ENCODE measurements at regions not wholly inside any gene's neighbourhood (a gene's known extent, or its start where the extent isn't known, plus 50 kb on each side); places are given as distances from the start of the nearest gene placed in this dataset.

- H3K4me1 Mint-ChIP-seq = peaks cover 7 to 10% of the 10 kb centered on the region in 2 experiments
Measured at GRCh38 chr10:118392761-118393160, 50.6 kb upstream of the FAM204A start.

More at GRCh38 chr10:118392761-118393160, 50.6 kb upstream of the FAM204A start:
- no peak overlapping the region for H3K4ac ChIP-seq (ENCODE audit: low read depth, low read length)
- H3K18ac ChIP-seq (ENCODE audit: insufficient read length, low read depth, low read length) = no peak overlapping the region
- no peak overlapping the region for H3K4me2 ChIP-seq (ENCODE audit: insufficient read depth, insufficient read length, low read length)
- no CpG with 5 or more reads among the region's 5 CpGs for WGBS (ENCODE audit: extremely low coverage, insufficient read length, low lambda C conversion rate)
- no peak overlapping the region for H2AFZ ChIP-seq (ENCODE audit: low read length)
- no peaks in the 10 kb centered on the region for H4K20me1 ChIP-seq (ENCODE audit: control insufficient read depth, insufficient read depth, insufficient read length)
- TF ChIP-seq CTCF (conservative IDR thresholded peaks at IDR 0.05) = no peak
- H3T11ph ChIP-seq (ENCODE audit: low read length) = no peak overlapping the region
- H3K27ac ChIP-seq (ENCODE audit: insufficient read length, low read depth, low read length) = no peak overlapping the region
- no peak overlapping the region for H3K4me3 Mint-ChIP-seq
- H3K9me3 Mint-ChIP-seq = peaks cover 5 to 8% of the 10 kb centered on the region in 2 experiments; a peak in 4 of 5 replicates
- H3K56ac ChIP-seq (ENCODE audit: insufficient read length, low read depth, low read length) = no peak overlapping the region
- no peak overlapping the region for H2BK15ac ChIP-seq (ENCODE audit: low read depth, low read length)
- no peak overlapping the region for H2BK12ac ChIP-seq (ENCODE audit: insufficient read length, low read depth, low read length)
- no peaks in the 10 kb centered on the region for H3K79me1 ChIP-seq (ENCODE audit: insufficient read depth, low read depth, low read length, poor library complexity, severe bottlenecking)
- H2BK120ac ChIP-seq (ENCODE audit: low read depth, low read length, poor library complexity, severe bottlenecking) = no peak overlapping the region
- no peak overlapping the region for H2AK5ac ChIP-seq (ENCODE audit: insufficient read length, low read length)
- no peak overlapping the region for H4K8ac ChIP-seq (replicated peaks; ENCODE audit: insufficient read length, low read depth, low read length)
- no peak overlapping the region for H2BK5ac ChIP-seq (ENCODE audit: insufficient read length, low read length)
- H3K9ac ChIP-seq (ENCODE audit: extremely low read depth, insufficient read length, low read length) = no peak overlapping the region
- no peaks in the 10 kb centered on the region for H3K9me3 ChIP-seq (ENCODE audit: control insufficient read depth, low read depth, low read length)
- no peak overlapping the region for H4K91ac ChIP-seq (ENCODE audit: insufficient read length, low read depth, low read length)
- peaks cover 2% of the 10 kb centered on the region for H3K23me2 ChIP-seq (ENCODE audit: insufficient read length, low read depth, low read length, poor library complexity, severe bottlenecking)
- no peak for DNase-seq
- no peak overlapping the region for H3K14ac ChIP-seq (ENCODE audit: insufficient read depth, low read length)
- no peak overlapping the region for H3K23ac ChIP-seq (ENCODE audit: insufficient read length, low read depth, low read length)
- H2BK20ac ChIP-seq (ENCODE audit: low read depth, low read length, poor library complexity, severe bottlenecking) = no peak overlapping the region
- no peaks in the 10 kb centered on the region; the same call in 1 of the 2 replicates for H3K27me3 Mint-ChIP-seq (ENCODE audit: low read depth)
- no peaks in the 10 kb centered on the region for H3K79me2 ChIP-seq (ENCODE audit: insufficient read depth, low read length)
- H4K5ac ChIP-seq (ENCODE audit: insufficient read length, low read depth, low read length) = no peak overlapping the region
- no peaks in the 10 kb centered on the region; a peak in 1 of 7 replicates for H3K36me3 Mint-ChIP-seq (ENCODE audit: insufficient read depth in 1 of 3, low read depth in 3 of 3)
- H3K27me3 ChIP-seq (ENCODE audit: insufficient read depth, low read length) = no peaks in the 10 kb centered on the region
- no peak overlapping the region for H3K27ac Mint-ChIP-seq
- no peaks in the 10 kb centered on the region for H3K4me1 ChIP-seq (ENCODE audit: insufficient read depth, low read length)
